ENCODE measurements at regions not wholly inside any gene's neighbourhood (a gene's known extent, or its start where the extent isn't known, plus 50 kb on each side); places are given as distances from the start of the nearest gene placed in this dataset.

GRCh38 chr5:82901281-82901888, 175.8 kb downstream of the TMEM167A start:
- in situ Hi-C loops (cut with MboI; ENCODE audit: low sequenced_read_pairs, unreplicated experiment), result no loop called here
- no peak for TF ChIP-seq CTCF (IDR thresholded peaks at IDR 0.05; ENCODE audit: borderline replicate concordance, control extremely low read depth, extremely low read depth, insufficient read depth, missing control alignments)
- no peak for DNase-seq (ENCODE audit: low spot score)

GRCh38 chr5:82894716-82895115, 182.5 kb downstream of the TMEM167A start:
- in situ Hi-C loops (cut with MboI; ENCODE audit: low sequenced_read_pairs, unreplicated experiment), result no loop called here
- DNase-seq (ENCODE audit: low spot score), result no peak
- no peak for TF ChIP-seq CTCF (IDR thresholded peaks at IDR 0.05; ENCODE audit: borderline replicate concordance, control extremely low read depth, extremely low read depth, insufficient read depth, missing control alignments)

GRCh38 chr5:82889088-82889487, 188.1 kb downstream of the TMEM167A start:
- no peak for DNase-seq (ENCODE audit: low spot score)
- no peak for TF ChIP-seq CTCF (IDR thresholded peaks at IDR 0.05; ENCODE audit: borderline replicate concordance, control extremely low read depth, extremely low read depth, insufficient read depth, missing control alignments)
- in situ Hi-C loops (cut with MboI; ENCODE audit: low sequenced_read_pairs, unreplicated experiment), result no loop called here

- TF ChIP-seq CTCF (IDR thresholded peaks at IDR 0.05; ENCODE audit: borderline replicate concordance, control extremely low read depth, extremely low read depth, insufficient read depth, missing control alignments), result no peak
- in situ Hi-C loops (cut with MboI; ENCODE audit: low sequenced_read_pairs, unreplicated experiment), result no loop called here
Measured at GRCh38 chr5:82886911-82887310, 190.3 kb downstream of the TMEM167A start.

GRCh38 chr5:82885627-82886389, 191.4 kb downstream of the TMEM167A start:
- peak; percentile 18 for DNase-seq (ENCODE audit: low spot score)
- in situ Hi-C loops (cut with MboI; ENCODE audit: low sequenced_read_pairs, unreplicated experiment), result no loop called here
- no peak for TF ChIP-seq CTCF (IDR thresholded peaks at IDR 0.05; ENCODE audit: borderline replicate concordance, control extremely low read depth, extremely low read depth, insufficient read depth, missing control alignments)

More at GRCh38 chr5:82886911-82887310, 190.3 kb downstream of the TMEM167A start:
- no peak for DNase-seq (ENCODE audit: low spot score)

- in situ Hi-C loops (cut with MboI; ENCODE audit: low sequenced_read_pairs, unreplicated experiment), result no loop called here
- no peak for TF ChIP-seq CTCF (IDR thresholded peaks at IDR 0.05; ENCODE audit: borderline replicate concordance, control extremely low read depth, extremely low read depth, insufficient read depth, missing control alignments)
- no peak for DNase-seq (ENCODE audit: low spot score)
Measured at GRCh38 chr5:82884821-82885471, 192.2 kb downstream of the TMEM167A start.

Data from GM13976 (cell line).